ENCODE measurements at regions not wholly inside any gene's neighbourhood (a gene's known extent, or its start where the extent isn't known, plus 50 kb on each side); places are given as distances from the start of the nearest gene placed in this dataset.

- TF ChIP-seq CTCF (IDR thresholded peaks at IDR 0.05; ENCODE audit: insufficient read depth, low read depth, low read length) (no peak), EZH2 (IDR thresholded peaks at IDR 0.05; ENCODE audit: insufficient read depth, low read length) (no peak)
These were observed 295.2 kb upstream of the POGK start for GRCh38 chr1:166544036-166544435.
